ENCODE measurements at regions not wholly inside any gene's neighbourhood (a gene's known extent, or its start where the extent isn't known, plus 50 kb on each side); places are given as distances from the start of the nearest gene placed in this dataset.
A peak's percentile ranks its signal among the peaks of the same experiment; 100 is the strongest.

GRCh38 chr22:35197886-35198285 lies 59.4 kb upstream of the HMGXB4 start:
- no peak for TF ChIP-seq MAX (IDR thresholded peaks at IDR 0.05; ENCODE audit: low read depth, low read length)
- TF ChIP-seq MYC (IDR thresholded peaks at IDR 0.05; ENCODE audit: low read depth, low read length), result no peak
- TF ChIP-seq CTCF (IDR thresholded peaks at IDR 0.05; ENCODE audit: low read depth, low read length), result no peak
- TF ChIP-seq POLR2A (IDR thresholded peaks at IDR 0.05; ENCODE audit: extremely low read depth, insufficient read length), result no peak
- no peak for DNase-seq (ENCODE audit: low read depth)
- H3K4me3 ChIP-seq (ENCODE audit: low read depth, low read length), result no peak overlapping the region

- no peak for DNase-seq (ENCODE audit: low read depth)
- TF ChIP-seq MAX (IDR thresholded peaks at IDR 0.05; ENCODE audit: low read depth, low read length), result no peak
- H3K4me3 ChIP-seq (ENCODE audit: low read depth, low read length), result no peak overlapping the region
Measured at GRCh38 chr22:35198738-35199137, 58.6 kb upstream of the HMGXB4 start.

GRCh38 chr22:35202376-35202775 lies 54.9 kb upstream of the HMGXB4 start:
- DNase-seq (ENCODE audit: low read depth), result no peak
- no peak for TF ChIP-seq MAX (IDR thresholded peaks at IDR 0.05; ENCODE audit: low read depth, low read length)
- no peak for TF ChIP-seq CTCF (IDR thresholded peaks at IDR 0.05; ENCODE audit: low read depth, low read length)
- no peak for TF ChIP-seq MYC (IDR thresholded peaks at IDR 0.05; ENCODE audit: low read depth, low read length)
- no peak for TF ChIP-seq POLR2A (IDR thresholded peaks at IDR 0.05; ENCODE audit: extremely low read depth, insufficient read length)
- no peak overlapping the region for H3K4me3 ChIP-seq (ENCODE audit: low read depth, low read length)

- H3K4me3 ChIP-seq (ENCODE audit: low read depth, low read length), result no peak overlapping the region
- DNase-seq (ENCODE audit: low read depth), result peak; percentile 17
- TF ChIP-seq MAX (IDR thresholded peaks at IDR 0.05; ENCODE audit: low read depth, low read length), result no peak
- TF ChIP-seq POLR2A (IDR thresholded peaks at IDR 0.05; ENCODE audit: extremely low read depth, insufficient read length), result no peak
- TF ChIP-seq MYC (IDR thresholded peaks at IDR 0.05; ENCODE audit: low read depth, low read length), result no peak
- no peak for TF ChIP-seq CTCF (IDR thresholded peaks at IDR 0.05; ENCODE audit: low read depth, low read length)
Measured at GRCh38 chr22:35203583-35203982, 53.7 kb upstream of the HMGXB4 start.

- no peak overlapping the region for H3K4me3 ChIP-seq (ENCODE audit: low read depth, low read length)
- DNase-seq (ENCODE audit: low read depth), result no peak
- TF ChIP-seq MYC (IDR thresholded peaks at IDR 0.05; ENCODE audit: low read depth, low read length) (no peak), POLR2A (IDR thresholded peaks at IDR 0.05; ENCODE audit: extremely low read depth, insufficient read length) (no peak), CTCF (IDR thresholded peaks at IDR 0.05; ENCODE audit: low read depth, low read length) (no peak), MAX (IDR thresholded peaks at IDR 0.05; ENCODE audit: low read depth, low read length) (no peak)
Measured at GRCh38 chr22:35204807-35205775, 52.2 kb upstream of the HMGXB4 start.

- TF ChIP-seq POLR2A (IDR thresholded peaks at IDR 0.05; ENCODE audit: extremely low read depth, insufficient read length) (no peak), MAX (IDR thresholded peaks at IDR 0.05; ENCODE audit: low read depth, low read length) (no peak), CTCF (IDR thresholded peaks at IDR 0.05; ENCODE audit: low read depth, low read length) (no peak), MYC (IDR thresholded peaks at IDR 0.05; ENCODE audit: low read depth, low read length) (no peak)
- DNase-seq (ENCODE audit: low read depth), result no peak
- no peak overlapping the region for H3K4me3 ChIP-seq (ENCODE audit: low read depth, low read length)
Measured at GRCh38 chr22:35205961-35206360, 51.3 kb upstream of the HMGXB4 start.

Data from NB4 (cell line).